Osteoblast (primary cell): ENCODE measurements at regions not wholly inside any gene's neighbourhood (a gene's known extent, or its start where the extent isn't known, plus 50 kb on each side); places are given as distances from the start of the nearest gene placed in this dataset.

Experiments
- DNase-seq: peaks from one replicate; pipeline ENCODE4 v3.0.0; 2011; ENCODE audit warnings: low spot score, mixed read lengths; ENCODE audit not compliant: insufficient read length; ENCODE audit errors: missing footprints
- H2AFZ ChIP-seq: 2 replicates; pipeline ENCODE4 v1.6.0; 2011; ENCODE audit warnings: mild to moderate bottlenecking, low read length
- H3K27ac ChIP-seq: 2 replicates; pipeline ENCODE4 v1.5.1; 2011; ENCODE audit warnings: mild to moderate bottlenecking, low read depth, low read length, moderate library complexity
- H3K27me3 ChIP-seq: 2 replicates; pipeline ENCODE4 v1.6.0; 2012; ENCODE audit warnings: mild to moderate bottlenecking, control low read depth, inconsistent platforms, low read length, moderate library complexity; ENCODE audit not compliant: insufficient read depth
- H3K36me3 ChIP-seq: 2 replicates; pipeline ENCODE4 v1.5.1; 2011; ENCODE audit warnings: mild to moderate bottlenecking, low read length, control low read depth, moderate library complexity; ENCODE audit not compliant: insufficient read depth
- H3K4me1 ChIP-seq: 2 replicates; pipeline ENCODE4 v1.5.1; 2011; ENCODE audit warnings: mild to moderate bottlenecking, low read length, control low read depth, moderate library complexity; ENCODE audit not compliant: insufficient read depth
- H3K4me2 ChIP-seq: 2 replicates; pipeline ENCODE4 v1.6.0; 2011; ENCODE audit warnings: mild to moderate bottlenecking, low read length; ENCODE audit not compliant: insufficient read depth
- H3K4me3 ChIP-seq: fragments of 200-600 bp; sonication (generic); 3 replicates; pipeline ENCODE4 v1.5.1; 2012; ENCODE audit warnings: mild to moderate bottlenecking, low read length, inconsistent platforms; ENCODE audit not compliant: insufficient read depth
- H3K79me2 ChIP-seq: 2 replicates; pipeline ENCODE4 v1.6.0; 2012; ENCODE audit warnings: mild to moderate bottlenecking, low read length, control low read depth, inconsistent platforms; ENCODE audit not compliant: insufficient read depth
- H3K9me3 ChIP-seq: 2 replicates; pipeline ENCODE4 v1.5.1; 2011; ENCODE audit warnings: low read depth, low read length, control low read depth
- H4K20me1 ChIP-seq: 2 replicates; pipeline ENCODE4 v1.6.0; 2012; ENCODE audit warnings: mild to moderate bottlenecking, low read length, control low read depth; ENCODE audit not compliant: insufficient read depth
- CTCF ChIP-seq: IDR thresholded peaks from 2 replicates; pipeline ENCODE4 v1.5.1; 2011; ENCODE audit warnings: mild to moderate bottlenecking, low read depth, low read length, moderate library complexity; ENCODE audit errors: extremely low read depth

- Histone ChIP-seq H3K27ac (no peak overlapping the region), H3K4me1 (no peaks in the 10 kb centered on the region), H3K36me3 (no peaks in the 10 kb centered on the region), H3K79me2 (no peaks in the 10 kb centered on the region), H3K27me3 (no peaks in the 10 kb centered on the region), H3K4me3 (no peak overlapping the region), H2AFZ (no peak overlapping the region), H4K20me1 (no peaks in the 10 kb centered on the region), H3K4me2 (no peak overlapping the region), H3K9me3 (peaks cover 7% of the 10 kb centered on the region)
- no peak for DNase-seq
- no peak for TF ChIP-seq CTCF
Measured at GRCh38 chr18:64949885-64950284, 800.9 kb upstream of the CDH7 start.

- no peak for DNase-seq
- no peaks in the 10 kb centered on the region for H3K79me2 ChIP-seq
- H3K4me3 ChIP-seq: no peak overlapping the region
- TF ChIP-seq CTCF: no peak
- H3K4me1 ChIP-seq: no peaks in the 10 kb centered on the region
- no peak overlapping the region for H2AFZ ChIP-seq
- no peaks in the 10 kb centered on the region for H3K27me3 ChIP-seq
- no peak overlapping the region for H3K4me2 ChIP-seq
- H3K9me3 ChIP-seq: no peaks in the 10 kb centered on the region
- no peak overlapping the region for H3K27ac ChIP-seq
- no peaks in the 10 kb centered on the region for H3K36me3 ChIP-seq
- H4K20me1 ChIP-seq: no peaks in the 10 kb centered on the region
Measured at GRCh38 chr18:64936671-64937070, 787.8 kb upstream of the LINC00305 start.

GRCh38 chr18:64929036-64929435 is 780.1 kb upstream of the LINC00305 start:
- Histone ChIP-seq H3K4me3 (no peak overlapping the region), H3K9me3 (peaks cover 2% of the 10 kb centered on the region), H3K27me3 (no peaks in the 10 kb centered on the region), H3K79me2 (no peaks in the 10 kb centered on the region), H2AFZ (no peak overlapping the region), H3K36me3 (no peaks in the 10 kb centered on the region), H3K4me2 (no peak overlapping the region), H3K27ac (no peak overlapping the region), H4K20me1 (no peaks in the 10 kb centered on the region), H3K4me1 (no peaks in the 10 kb centered on the region)
- no peak for TF ChIP-seq CTCF
- no peak for DNase-seq

- TF ChIP-seq CTCF: no peak
- Histone ChIP-seq H4K20me1 (no peaks in the 10 kb centered on the region), H3K36me3 (no peaks in the 10 kb centered on the region), H3K79me2 (no peaks in the 10 kb centered on the region), H3K4me2 (no peak overlapping the region), H3K27ac (no peak overlapping the region), H2AFZ (no peak overlapping the region), H3K4me1 (no peaks in the 10 kb centered on the region), H3K4me3 (no peak overlapping the region), H3K27me3 (no peaks in the 10 kb centered on the region), H3K9me3 (peaks cover 2% of the 10 kb centered on the region)
- no peak for DNase-seq
Measured at GRCh38 chr18:64919971-64920570, 771.2 kb upstream of the LINC00305 start.
